PFSK-1 (cell line): ENCODE measurements at regions not wholly inside any gene's neighbourhood (a gene's known extent, or its start where the extent isn't known, plus 50 kb on each side); places are given as distances from the start of the nearest gene placed in this dataset.

ENCODE experiments used
- FOXP2 ChIP-seq: optimal IDR thresholded peaks from 2 replicates; pipeline ENCODE3; 2011; ENCODE audit warnings: borderline replicate concordance, control low read depth, inconsistent platforms; ENCODE audit not compliant: insufficient read depth; ENCODE audit errors: extremely low read length, extremely low read depth
- POLR2AphosphoS5 ChIP-seq: IDR thresholded peaks from 2 replicates; pipeline ENCODE4 v1.6.1; 2012; ENCODE audit warnings: low read depth, mild to moderate bottlenecking, control low read depth, low read length, moderate library complexity
- SIN3A ChIP-seq: IDR thresholded peaks from 2 replicates; pipeline ENCODE4 v1.6.1; 2012; ENCODE audit warnings: mild to moderate bottlenecking, low read length, moderate library complexity, borderline replicate concordance; ENCODE audit not compliant: insufficient read depth
- TAF1 ChIP-seq: IDR thresholded peaks from 2 replicates; pipeline ENCODE4 v1.6.1; 2012; ENCODE audit warnings: low read length, control low read depth, borderline replicate concordance; ENCODE audit not compliant: insufficient read depth
- TF ChIP-seq, protein P1 (sequence below), 2 experiments: IDR thresholded peaks; 2 replicates each; pipeline versions ENCODE4 v1.6.1 to v1.8.0; 2011 to 2012; ENCODE audit warnings: low read depth in 2 of 2, low read length in 2 of 2, control low read depth in 1 of 2, inconsistent platforms in 1 of 2, mild to moderate bottlenecking in 1 of 2, moderate library complexity in 1 of 2; ENCODE audit not compliant: insufficient read depth in 1 of 2

DNA sequence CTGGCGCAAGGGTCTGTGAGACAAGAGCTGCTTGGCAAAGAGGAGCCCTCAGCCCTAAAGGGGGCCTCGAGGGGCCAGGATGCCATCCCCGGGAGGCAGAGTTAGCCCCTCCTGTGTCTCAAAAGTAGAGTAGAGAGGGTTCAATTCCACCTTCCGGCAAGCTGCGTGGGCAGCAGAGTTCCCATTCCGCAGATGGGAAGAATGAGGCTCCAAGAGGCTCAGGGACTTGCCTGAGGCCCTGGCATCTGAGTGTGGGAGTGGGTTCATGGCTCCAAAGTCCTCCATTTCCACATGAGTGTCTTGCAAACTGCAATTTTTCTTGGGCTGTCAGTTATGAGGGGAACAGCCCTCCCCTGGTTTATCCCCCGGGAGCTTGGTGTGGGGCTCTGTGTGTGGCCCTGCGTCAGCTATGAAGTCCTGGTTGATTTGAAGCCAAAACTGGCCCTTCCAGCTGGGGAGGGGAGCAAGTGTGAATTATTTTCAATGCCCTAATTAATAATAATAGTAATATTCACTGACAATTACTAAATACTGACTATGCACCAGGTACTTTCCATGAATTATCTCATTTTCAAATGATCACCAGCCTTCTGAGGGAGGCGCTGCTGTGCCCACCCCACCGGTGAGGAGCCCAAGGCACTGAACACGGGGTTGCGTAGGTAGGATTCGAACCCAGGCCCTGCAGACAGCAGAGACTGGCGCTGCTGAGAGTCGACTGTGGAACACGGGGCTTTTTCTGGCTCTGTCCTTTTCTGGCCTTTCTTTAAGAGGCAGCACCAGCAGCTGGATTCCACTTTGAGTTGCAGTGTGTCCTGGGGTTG, 153.0 kb upstream of the PTPN1 start:
- TF ChIP-seq, protein P1, sequence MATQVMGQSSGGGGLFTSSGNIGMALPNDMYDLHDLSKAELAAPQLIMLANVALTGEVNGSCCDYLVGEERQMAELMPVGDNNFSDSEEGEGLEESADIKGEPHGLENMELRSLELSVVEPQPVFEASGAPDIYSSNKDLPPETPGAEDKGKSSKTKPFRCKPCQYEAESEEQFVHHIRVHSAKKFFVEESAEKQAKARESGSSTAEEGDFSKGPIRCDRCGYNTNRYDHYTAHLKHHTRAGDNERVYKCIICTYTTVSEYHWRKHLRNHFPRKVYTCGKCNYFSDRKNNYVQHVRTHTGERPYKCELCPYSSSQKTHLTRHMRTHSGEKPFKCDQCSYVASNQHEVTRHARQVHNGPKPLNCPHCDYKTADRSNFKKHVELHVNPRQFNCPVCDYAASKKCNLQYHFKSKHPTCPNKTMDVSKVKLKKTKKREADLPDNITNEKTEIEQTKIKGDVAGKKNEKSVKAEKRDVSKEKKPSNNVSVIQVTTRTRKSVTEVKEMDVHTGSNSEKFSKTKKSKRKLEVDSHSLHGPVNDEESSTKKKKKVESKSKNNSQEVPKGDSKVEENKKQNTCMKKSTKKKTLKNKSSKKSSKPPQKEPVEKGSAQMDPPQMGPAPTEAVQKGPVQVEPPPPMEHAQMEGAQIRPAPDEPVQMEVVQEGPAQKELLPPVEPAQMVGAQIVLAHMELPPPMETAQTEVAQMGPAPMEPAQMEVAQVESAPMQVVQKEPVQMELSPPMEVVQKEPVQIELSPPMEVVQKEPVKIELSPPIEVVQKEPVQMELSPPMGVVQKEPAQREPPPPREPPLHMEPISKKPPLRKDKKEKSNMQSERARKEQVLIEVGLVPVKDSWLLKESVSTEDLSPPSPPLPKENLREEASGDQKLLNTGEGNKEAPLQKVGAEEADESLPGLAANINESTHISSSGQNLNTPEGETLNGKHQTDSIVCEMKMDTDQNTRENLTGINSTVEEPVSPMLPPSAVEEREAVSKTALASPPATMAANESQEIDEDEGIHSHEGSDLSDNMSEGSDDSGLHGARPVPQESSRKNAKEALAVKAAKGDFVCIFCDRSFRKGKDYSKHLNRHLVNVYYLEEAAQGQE (IDR thresholded peaks at IDR 0.05; ENCODE audit: insufficient read depth in 1 of 2, low read depth in 2 of 2, low read length in 2 of 2) = no peak
- TF ChIP-seq TAF1 = no peak
- TF ChIP-seq SIN3A = no peak
- no peak for TF ChIP-seq FOXP2

DNA sequence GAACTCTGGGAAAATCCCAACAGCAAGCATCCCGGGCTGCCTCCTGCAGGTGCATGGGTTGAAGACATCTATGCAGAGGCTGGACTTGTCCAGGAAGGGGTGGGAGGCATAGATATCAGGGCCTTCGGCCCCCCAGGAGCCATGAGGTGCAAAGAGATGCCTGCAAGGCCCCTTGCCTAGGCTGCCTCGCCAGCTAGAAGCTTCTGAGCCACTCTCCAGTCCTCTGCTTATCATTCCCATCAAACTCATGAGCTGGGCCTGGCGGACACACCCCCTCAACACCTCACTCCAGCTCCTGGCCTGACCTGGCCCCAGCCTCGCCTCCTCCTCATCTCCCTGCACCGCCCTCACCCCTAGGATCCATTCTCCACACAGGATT, 152.4 kb upstream of the PTPN1 start:
- TF ChIP-seq, protein P1 (IDR thresholded peaks at IDR 0.05; ENCODE audit: insufficient read depth in 1 of 2, low read depth in 2 of 2, low read length in 2 of 2) = no peak
- TF ChIP-seq POLR2AphosphoS5 = no peak
- TF ChIP-seq FOXP2 = no peak
- no peak for TF ChIP-seq SIN3A
- no peak for TF ChIP-seq TAF1

DNA sequence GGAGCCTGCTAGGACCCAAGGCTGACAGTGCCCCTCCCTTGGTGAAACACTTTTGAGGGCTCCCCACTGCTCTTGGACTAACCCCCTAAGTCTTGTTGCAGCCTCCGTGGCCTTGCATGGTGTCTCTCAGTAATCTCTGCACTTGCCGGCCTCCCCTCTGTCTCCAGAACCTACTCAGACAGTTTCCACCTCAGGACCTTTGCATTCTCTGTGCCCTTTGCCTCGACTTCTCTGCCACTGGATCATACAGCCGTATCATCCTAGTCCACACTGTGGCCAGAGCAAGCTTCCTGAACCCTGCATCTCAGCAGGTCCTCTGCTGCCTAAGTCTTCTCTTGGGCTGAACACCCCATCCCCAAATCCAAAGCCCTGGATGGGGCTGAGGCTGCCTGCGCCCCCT, 152.0 kb upstream of the PTPN1 start:
- TF ChIP-seq POLR2AphosphoS5 = no peak
- no peak for TF ChIP-seq TAF1
- TF ChIP-seq FOXP2 = no peak
- TF ChIP-seq, protein P1 (IDR thresholded peaks at IDR 0.05; ENCODE audit: insufficient read depth in 1 of 2, low read depth in 2 of 2, low read length in 2 of 2) = no peak
- TF ChIP-seq SIN3A = no peak

DNA sequence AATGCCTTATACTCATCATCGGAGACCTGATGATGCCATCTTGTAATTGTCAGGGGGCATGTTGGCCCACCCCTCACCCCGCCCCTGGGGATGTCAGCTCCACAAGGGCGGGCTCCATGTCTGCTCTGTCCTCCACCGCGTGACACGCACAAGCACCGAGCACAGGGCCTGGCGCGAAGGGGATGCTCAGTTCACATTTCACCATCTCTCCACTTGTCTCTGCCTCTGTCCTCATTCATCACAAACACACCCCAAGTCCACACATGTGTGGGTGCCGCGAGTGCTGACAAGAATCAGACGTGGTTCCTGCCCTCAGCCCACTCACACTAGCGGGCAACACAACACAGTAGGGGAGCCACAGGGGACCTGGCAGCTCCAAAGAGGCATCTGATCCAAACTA, 151.2 kb upstream of the PTPN1 start:
- TF ChIP-seq, protein P1 (IDR thresholded peaks at IDR 0.05; ENCODE audit: insufficient read depth in 1 of 2, low read depth in 2 of 2, low read length in 2 of 2) = no peak
- no peak for TF ChIP-seq TAF1

DNA sequence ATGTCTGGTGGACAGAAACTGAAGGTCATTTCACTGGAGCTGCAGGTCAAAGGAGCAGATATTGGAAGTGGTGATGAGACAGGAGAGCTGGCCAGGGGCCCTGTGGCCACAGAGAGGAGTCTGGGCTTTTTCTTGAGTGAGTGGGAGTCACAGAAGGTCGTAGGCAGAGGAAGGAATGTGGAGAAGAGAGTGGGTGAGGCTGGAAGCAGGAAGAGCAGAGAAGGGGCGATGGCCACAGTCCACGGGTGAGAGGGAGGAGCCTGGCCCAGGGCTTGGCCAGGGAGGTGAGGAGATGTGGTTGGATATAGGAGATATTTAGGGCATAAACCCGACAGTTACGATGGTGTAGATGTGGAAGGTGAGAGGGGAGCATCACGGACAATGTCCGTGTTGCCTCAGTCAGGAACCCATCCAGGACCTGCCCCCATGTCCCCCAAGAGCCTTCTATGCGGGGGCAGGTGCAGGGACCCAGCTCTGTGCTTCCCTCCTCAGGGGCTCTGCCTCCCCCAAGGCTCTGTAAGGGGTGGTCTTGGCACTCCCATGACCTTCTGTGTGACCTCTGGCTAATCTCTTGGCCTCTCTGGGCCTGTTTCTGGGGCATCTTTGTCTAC, 150.5 kb upstream of the PTPN1 start:
- TF ChIP-seq SIN3A = no peak
- TF ChIP-seq, protein P1 (IDR thresholded peaks at IDR 0.05; ENCODE audit: insufficient read depth in 1 of 2, low read depth in 2 of 2, low read length in 2 of 2) = no peak
- no peak for TF ChIP-seq FOXP2
- TF ChIP-seq POLR2AphosphoS5 = no peak
- TF ChIP-seq TAF1 = no peak
